ENCODE measurements at regions not wholly inside any gene's neighbourhood (a gene's known extent, or its start where the extent isn't known, plus 50 kb on each side); places are given as distances from the start of the nearest gene placed in this dataset.

GRCh38 chr10:123402656-123403055 lies 248.5 kb downstream of the BUB3 start:
- no peak for TF ChIP-seq CTCF (conservative IDR thresholded peaks at IDR 0.05; ENCODE audit: low read length)
- no peak for TF ChIP-seq EZH2phosphoT487 (IDR thresholded peaks at IDR 0.05; ENCODE audit: borderline replicate concordance)
